GM23338 (cell line): ENCODE measurements at regions not wholly inside any gene's neighbourhood (a gene's known extent, or its start where the extent isn't known, plus 50 kb on each side); places are given as distances from the start of the nearest gene placed in this dataset.

Experiments
- CREB1 ChIP-seq: fragments of 250-450 bp; sonication (Bioruptor Pico); IDR thresholded peaks from 2 replicates; pipeline ENCODE4 v1.5.0; 2020; ENCODE audit warnings: low read depth, mild to moderate bottlenecking, moderate library complexity
- EZH2 ChIP-seq: fragments of 200-600 bp; sonication (generic); IDR thresholded peaks from one replicate; pipeline ENCODE4 v1.8.0; 2017; ENCODE audit warnings: antibody characterized with exemption, mild to moderate bottlenecking, low read depth; ENCODE audit not compliant: unreplicated experiment
- EZH2phosphoT487 ChIP-seq: fragments of 200-600 bp; sonication (generic); IDR thresholded peaks from one replicate; pipeline ENCODE4 v1.8.1; 2018; ENCODE audit warnings: antibody characterized with exemption; ENCODE audit not compliant: unreplicated experiment
- JUNB ChIP-seq: IDR thresholded peaks from one replicate; pipeline ENCODE4 v1.6.1; 2016; ENCODE audit warnings: antibody characterized with exemption; ENCODE audit not compliant: unreplicated experiment
- NANOG ChIP-seq: IDR thresholded peaks from 2 replicates; pipeline ENCODE4 v1.6.1; 2016; ENCODE audit warnings: antibody characterized with exemption, borderline replicate concordance
- POLR2AphosphoS5 ChIP-seq: IDR thresholded peaks from 2 replicates; pipeline ENCODE4 v1.6.1; 2016; ENCODE audit warnings: antibody characterized with exemption, low read depth
- STAT1 ChIP-seq: IDR thresholded peaks from one replicate; pipeline ENCODE4 v1.6.1; 2016; ENCODE audit warnings: antibody characterized with exemption; ENCODE audit not compliant: unreplicated experiment
- ZNF114 ChIP-seq: fragments of 250-450 bp; sonication (Bioruptor Pico); IDR thresholded peaks from 2 replicates; pipeline ENCODE4 v1.5.0; 2020; ENCODE audit warnings: mild to moderate bottlenecking, moderate library complexity
- ZNF331 ChIP-seq: fragments of 250-450 bp; sonication (Bioruptor Pico); IDR thresholded peaks from 2 replicates; pipeline ENCODE4 v1.5.0; 2020; ENCODE audit warnings: low read depth, mild to moderate bottlenecking, moderate library complexity
- TF ChIP-seq, protein P1 (sequence below), 2 experiments: fragments of 200-600 bp in 1 of 2; sonication (generic) in 1 of 2; conservative IDR thresholded peaks; 2 replicates each; pipeline versions ENCODE4 v1.5.1 to v1.6.1; 2016 to 2017; ENCODE audit warnings: antibody characterized with exemption in 2 of 2, low read depth in 2 of 2, mild to moderate bottlenecking in 2 of 2, moderate library complexity in 1 of 2
- TF ChIP-seq, protein P2 (sequence below): IDR thresholded peaks from one replicate; pipeline ENCODE4 v1.6.1; 2018; ENCODE audit warnings: antibody characterized with exemption; ENCODE audit not compliant: unreplicated experiment

DNA sequence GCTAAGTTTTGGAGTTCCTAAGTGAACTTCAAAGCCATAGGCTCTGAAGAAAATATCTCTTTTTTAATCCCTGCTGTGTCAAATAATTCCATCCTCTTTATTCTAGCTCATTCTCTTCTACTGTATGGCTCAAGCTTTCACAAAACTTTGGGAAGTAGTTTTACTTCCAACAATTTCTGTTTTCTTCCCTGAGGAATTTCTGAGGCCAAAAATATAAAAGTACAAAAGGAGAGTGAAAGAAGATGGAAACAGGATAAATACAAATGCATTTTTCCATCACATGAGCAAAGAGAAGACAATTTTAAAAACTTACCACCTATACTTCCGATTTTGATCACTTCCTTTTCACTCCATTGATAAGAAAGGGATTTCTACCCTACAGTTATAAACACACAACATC lies 585.7 kb upstream of the DAB2 start:
- TF ChIP-seq ZNF114 (no peak), POLR2AphosphoS5 (no peak), EZH2 (no peak), NANOG (no peak), JUNB (no peak), CREB1 (CRISPR knock-in tag) (no peak), EZH2phosphoT487 (no peak), ZNF331 (no peak), STAT1 (no peak)
- TF ChIP-seq, protein P1, sequence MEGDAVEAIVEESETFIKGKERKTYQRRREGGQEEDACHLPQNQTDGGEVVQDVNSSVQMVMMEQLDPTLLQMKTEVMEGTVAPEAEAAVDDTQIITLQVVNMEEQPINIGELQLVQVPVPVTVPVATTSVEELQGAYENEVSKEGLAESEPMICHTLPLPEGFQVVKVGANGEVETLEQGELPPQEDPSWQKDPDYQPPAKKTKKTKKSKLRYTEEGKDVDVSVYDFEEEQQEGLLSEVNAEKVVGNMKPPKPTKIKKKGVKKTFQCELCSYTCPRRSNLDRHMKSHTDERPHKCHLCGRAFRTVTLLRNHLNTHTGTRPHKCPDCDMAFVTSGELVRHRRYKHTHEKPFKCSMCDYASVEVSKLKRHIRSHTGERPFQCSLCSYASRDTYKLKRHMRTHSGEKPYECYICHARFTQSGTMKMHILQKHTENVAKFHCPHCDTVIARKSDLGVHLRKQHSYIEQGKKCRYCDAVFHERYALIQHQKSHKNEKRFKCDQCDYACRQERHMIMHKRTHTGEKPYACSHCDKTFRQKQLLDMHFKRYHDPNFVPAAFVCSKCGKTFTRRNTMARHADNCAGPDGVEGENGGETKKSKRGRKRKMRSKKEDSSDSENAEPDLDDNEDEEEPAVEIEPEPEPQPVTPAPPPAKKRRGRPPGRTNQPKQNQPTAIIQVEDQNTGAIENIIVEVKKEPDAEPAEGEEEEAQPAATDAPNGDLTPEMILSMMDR (conservative IDR thresholded peaks at IDR 0.05; ENCODE audit: low read depth in 2 of 2): no peak
- TF ChIP-seq, protein P2, sequence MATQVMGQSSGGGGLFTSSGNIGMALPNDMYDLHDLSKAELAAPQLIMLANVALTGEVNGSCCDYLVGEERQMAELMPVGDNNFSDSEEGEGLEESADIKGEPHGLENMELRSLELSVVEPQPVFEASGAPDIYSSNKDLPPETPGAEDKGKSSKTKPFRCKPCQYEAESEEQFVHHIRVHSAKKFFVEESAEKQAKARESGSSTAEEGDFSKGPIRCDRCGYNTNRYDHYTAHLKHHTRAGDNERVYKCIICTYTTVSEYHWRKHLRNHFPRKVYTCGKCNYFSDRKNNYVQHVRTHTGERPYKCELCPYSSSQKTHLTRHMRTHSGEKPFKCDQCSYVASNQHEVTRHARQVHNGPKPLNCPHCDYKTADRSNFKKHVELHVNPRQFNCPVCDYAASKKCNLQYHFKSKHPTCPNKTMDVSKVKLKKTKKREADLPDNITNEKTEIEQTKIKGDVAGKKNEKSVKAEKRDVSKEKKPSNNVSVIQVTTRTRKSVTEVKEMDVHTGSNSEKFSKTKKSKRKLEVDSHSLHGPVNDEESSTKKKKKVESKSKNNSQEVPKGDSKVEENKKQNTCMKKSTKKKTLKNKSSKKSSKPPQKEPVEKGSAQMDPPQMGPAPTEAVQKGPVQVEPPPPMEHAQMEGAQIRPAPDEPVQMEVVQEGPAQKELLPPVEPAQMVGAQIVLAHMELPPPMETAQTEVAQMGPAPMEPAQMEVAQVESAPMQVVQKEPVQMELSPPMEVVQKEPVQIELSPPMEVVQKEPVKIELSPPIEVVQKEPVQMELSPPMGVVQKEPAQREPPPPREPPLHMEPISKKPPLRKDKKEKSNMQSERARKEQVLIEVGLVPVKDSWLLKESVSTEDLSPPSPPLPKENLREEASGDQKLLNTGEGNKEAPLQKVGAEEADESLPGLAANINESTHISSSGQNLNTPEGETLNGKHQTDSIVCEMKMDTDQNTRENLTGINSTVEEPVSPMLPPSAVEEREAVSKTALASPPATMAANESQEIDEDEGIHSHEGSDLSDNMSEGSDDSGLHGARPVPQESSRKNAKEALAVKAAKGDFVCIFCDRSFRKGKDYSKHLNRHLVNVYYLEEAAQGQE: no peak
